ENCODE measurements at regions not wholly inside any gene's neighbourhood (a gene's known extent, or its start where the extent isn't known, plus 50 kb on each side); places are given as distances from the start of the nearest gene placed in this dataset.

DNA sequence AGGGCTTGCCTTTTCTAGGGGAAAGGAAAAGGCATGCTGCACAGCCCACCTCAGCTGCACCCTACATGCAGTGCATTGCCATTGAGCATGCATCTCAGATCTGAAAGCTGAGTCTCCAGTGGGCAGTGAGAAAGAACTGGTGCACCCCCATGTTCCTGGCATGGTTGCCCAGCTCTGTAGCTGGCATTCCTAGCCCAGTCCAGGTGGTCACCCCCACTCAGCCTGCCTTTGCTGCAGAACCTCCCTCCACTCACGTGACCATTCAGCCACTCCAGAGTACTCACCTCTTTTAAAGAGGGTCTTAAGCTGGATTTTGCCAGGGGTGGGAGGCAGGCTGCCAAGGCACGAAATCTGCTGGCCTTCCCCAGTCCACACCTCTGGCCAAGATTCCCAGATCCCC is 208.6 kb upstream of the TOPAZ1 start:
- Histone ChIP-seq H2AK9ac (replicated peaks; ENCODE audit: low read depth, low read length, poor library complexity) (no peak overlapping the region), H3K9me3 (ENCODE audit: control insufficient read depth, insufficient read depth, low read length) (no peaks in the 10 kb centered on the region), H3K9ac (ENCODE audit: low read depth, low read length) (no peak overlapping the region), H3K4me2 (ENCODE audit: low read depth, low read length) (no peak overlapping the region), H2BK20ac (ENCODE audit: low read depth, low read length) (no peak overlapping the region), H4K20me1 (ENCODE audit: insufficient read depth, low read length) (no peaks in the 10 kb centered on the region), H4K91ac (ENCODE audit: insufficient read depth, low read depth, low read length) (no peak overlapping the region), H3K27me3 (ENCODE audit: control insufficient read depth, insufficient read depth, low read length) (peaks cover 11% of the 10 kb centered on the region), H3K14ac (replicated peaks; ENCODE audit: low read depth, low read length) (no peak overlapping the region), H3K36me3 (ENCODE audit: control insufficient read depth, insufficient read depth, low read length) (no peaks in the 10 kb centered on the region), H3K27ac (ENCODE audit: insufficient read depth, low read length) (no peak overlapping the region), H2AFZ (replicated peaks; ENCODE audit: low read length, poor library complexity) (no peak overlapping the region), H3K4ac (ENCODE audit: low read depth, low read length) (no peak overlapping the region), H3K4me3 (ENCODE audit: insufficient read depth, low read depth, low read length) (no peak overlapping the region), H3K9me1 (ENCODE audit: insufficient read depth, low read length) (no peaks in the 10 kb centered on the region), H3K56ac (ENCODE audit: extremely low read depth, insufficient read depth, low read length) (no peak overlapping the region), H3K4me1 (ENCODE audit: control insufficient read depth, insufficient read depth, low read length) (no peaks in the 10 kb centered on the region), H3K18ac (ENCODE audit: low read depth, low read length) (no peak overlapping the region), H2BK120ac (ENCODE audit: low read depth, low read length) (no peak overlapping the region), H2AK5ac (ENCODE audit: low read depth, low read length) (no peak overlapping the region), H4K5ac (ENCODE audit: low read depth, low read length) (no peak overlapping the region), H4K8ac (ENCODE audit: low read depth in 2 of 2, low read length in 2 of 2) (no peak overlapping the region), H3K23ac (ENCODE audit: low read depth, low read length) (no peak overlapping the region), H3K79me1 (ENCODE audit: low read depth in 1 of 2, low read length in 2 of 2) (no peaks in the 10 kb centered on the region), H2BK15ac (ENCODE audit: low read depth, low read length) (no peak overlapping the region), H2BK5ac (ENCODE audit: low read depth, low read length, poor library complexity, severe bottlenecking) (no peak overlapping the region)
- intact Hi-C loops (cut with micrococcal nuclease) (no loop called here), in situ Hi-C loops (cut with MboI; ENCODE audit: low sequenced_read_pairs) (no loop called here), dilution Hi-C loops (cut with HindIII; ENCODE audit: low sequenced_read_pairs, unreplicated experiment) (no loop called here)
- no peak for ATAC-seq (ENCODE audit: low read depth)
- TF ChIP-seq NFE2L2 (IDR thresholded peaks at IDR 0.05; ENCODE audit: low read depth, low read length) (no peak), CHD1 (IDR thresholded peaks at IDR 0.05; ENCODE audit: low read depth, low read length) (no peak), CEBPB (IDR thresholded peaks at IDR 0.05; ENCODE audit: low read depth, low read length) (no peak)
- CTCF ChIA-PET, result no interaction called here
- BruUV-seq (replicated peaks), result no TSS peak
- WGBS, 2 experiments (ENCODE audit: extremely low coverage in 2 of 2, insufficient read length in 1 of 2), result no CpG with 5 or more reads among the region's 2 CpGs
- POLR2A ChIA-PET (ENCODE audit: unreplicated experiment), result no interaction called here
- DNase-seq, result no peak

All from IMR-90 (cell line).